ENCODE measurements at regions not wholly inside any gene's neighbourhood (a gene's known extent, or its start where the extent isn't known, plus 50 kb on each side); places are given as distances from the start of the nearest gene placed in this dataset.
A peak's percentile ranks its signal among the peaks of the same experiment; 100 is the strongest.

GRCh38 chr4:14877246-14878225, 124.7 kb upstream of the CPEB2 start:
- DNase-seq (ENCODE audit: low spot score) = peak; percentile 37

- no peak for DNase-seq (ENCODE audit: low spot score)
These were observed 123.6 kb upstream of the CPEB2 start for GRCh38 chr4:14878681-14879080.

- DNase-seq (ENCODE audit: low spot score) = peak; percentile 70
These were observed 122.6 kb upstream of the CPEB2 start for GRCh38 chr4:14879683-14880082.

GRCh38 chr4:14880805-14881204, 121.5 kb upstream of the CPEB2 start:
- no peak for DNase-seq (ENCODE audit: low spot score)

- no peak for DNase-seq (ENCODE audit: low spot score)
These were observed 119.1 kb upstream of the CPEB2 start for GRCh38 chr4:14883166-14883565.

GRCh38 chr4:14883661-14884060, 118.6 kb upstream of the CPEB2 start:
- no peak for DNase-seq (ENCODE audit: low spot score)

- DNase-seq (ENCODE audit: low spot score) = no peak
These were observed 114.3 kb upstream of the CPEB2 start for GRCh38 chr4:14887842-14888433.

- DNase-seq (ENCODE audit: low spot score) = peak; percentile 67
These were observed 113.3 kb upstream of the CPEB2 start for GRCh38 chr4:14888790-14889572.

- DNase-seq (ENCODE audit: low spot score) = no peak
These were observed 109.7 kb upstream of the CPEB2 start for GRCh38 chr4:14892563-14892962.

GRCh38 chr4:14893713-14894112, 108.6 kb upstream of the CPEB2 start:
- DNase-seq (ENCODE audit: low spot score) = no peak

- no peak for DNase-seq (ENCODE audit: low spot score)
These were observed 107.6 kb upstream of the CPEB2 start for GRCh38 chr4:14894392-14895292.

- DNase-seq (ENCODE audit: low spot score) = no peak
These were observed 105.6 kb upstream of the CPEB2 start for GRCh38 chr4:14896656-14897175.

- DNase-seq (ENCODE audit: low spot score) = peak; percentile 17
These were observed 105.1 kb upstream of the CPEB2 start for GRCh38 chr4:14897217-14897616.

GRCh38 chr4:14898989-14899388, 103.3 kb upstream of the CPEB2 start:
- no peak for DNase-seq (ENCODE audit: low spot score)

- no peak for DNase-seq (ENCODE audit: low spot score)
These were observed 99.9 kb upstream of the CPEB2 start for GRCh38 chr4:14902342-14902741.

GRCh38 chr4:14903321-14903720, 99.0 kb upstream of the CPEB2 start:
- DNase-seq (ENCODE audit: low spot score) = no peak

GRCh38 chr4:14906805-14907204, 95.5 kb upstream of the CPEB2 start:
- DNase-seq (ENCODE audit: low spot score) = peak; percentile 64

GRCh38 chr4:14908635-14909034, 93.6 kb upstream of the CPEB2 start:
- DNase-seq (ENCODE audit: low spot score) = peak; percentile 82

- no peak for DNase-seq (ENCODE audit: low spot score)
These were observed 91.9 kb upstream of the CPEB2 start for GRCh38 chr4:14910411-14910810.

GRCh38 chr4:14912426-14912825, 89.9 kb upstream of the CPEB2 start:
- DNase-seq (ENCODE audit: low spot score) = no peak

GRCh38 chr4:14915018-14915417, 87.3 kb upstream of the CPEB2 start:
- DNase-seq (ENCODE audit: low spot score) = no peak
